Breast epithelium (tissue), 4 donors: ENCODE measurements at regions not wholly inside any gene's neighbourhood (a gene's known extent, or its start where the extent isn't known, plus 50 kb on each side); places are given as distances from the start of the nearest gene placed in this dataset.
A peak's percentile ranks its signal among the peaks of the same experiment; 100 is the strongest.

ENCODE experiments used
- DNase-seq, 2 donors: peaks; one replicate each; pipeline ENCODE4 v3.0.0-alpha.2; 2019; ENCODE audit warnings: low spot score in 2 of 2
- H3K27ac ChIP-seq, 2 donors: fragments of 200-600 bp; sonication (generic) in 1 of 2; one replicate each; pipeline ENCODE4 v1.5.1; 2016 to 2019; ENCODE audit warnings: mild to moderate bottlenecking in 1 of 2
- H3K27me3 ChIP-seq, 2 donors: fragments of 200-600 bp; sonication (generic) in 1 of 2; one replicate each; pipeline versions ENCODE4 v1.5.1 to v1.6.0; 2017 to 2019; ENCODE audit warnings: control low read depth in 1 of 2, mild to moderate bottlenecking in 1 of 2
- H3K36me3 ChIP-seq: fragments of 200-600 bp; one replicate; pipeline ENCODE4 v1.5.1; 2019
- H3K4me1 ChIP-seq, 2 donors: fragments of 200-600 bp; sonication (generic); one replicate each; pipeline ENCODE4 v1.5.1; 2016 to 2019; ENCODE audit warnings: control low read depth in 1 of 2
- H3K4me3 ChIP-seq, 3 donors: fragments of 200-600 bp; sonication (generic); 1 replicate in 2 of 3; 2 replicates in 1 of 3; pipeline ENCODE4 v1.5.1; 2016 to 2019; ENCODE audit warnings: mild to moderate bottlenecking in 3 of 3, moderate library complexity in 2 of 3
- H3K9me3 ChIP-seq, 2 donors: fragments of 200-600 bp; sonication (generic) in 1 of 2; one replicate each; pipeline ENCODE4 v1.5.1; 2016 to 2019; ENCODE audit warnings: control low read depth in 1 of 2
- CTCF ChIP-seq, 3 donors: fragments of 450-650 bp; IDR thresholded peaks; one replicate each; pipeline ENCODE4 v1.5.1; 2016 to 2017; ENCODE audit warnings: antibody characterized with exemption in 3 of 3, mild to moderate bottlenecking in 3 of 3, moderate library complexity in 3 of 3
- POLR2A ChIP-seq: fragments of 450-650 bp; IDR thresholded peaks from one replicate; pipeline ENCODE4 v1.6.1; 2016; ENCODE audit warnings: antibody characterized with exemption, mild to moderate bottlenecking, moderate library complexity
- POLR2AphosphoS5 ChIP-seq, 3 donors: sonication (generic); formaldehyde crosslinking; IDR thresholded peaks; one replicate each; pipeline ENCODE4 v1.6.1; 2017; ENCODE audit warnings: antibody characterized with exemption in 3 of 3
- intact Hi-C: fragments of 100-400 bp; cut with DNase I; formaldehyde crosslinking; loops from one replicate; pipeline ENCODE4 v1.15.1; 2023; ENCODE audit warnings: low total_unique reads

- no peak for TF ChIP-seq POLR2AphosphoS5 (IDR thresholded peaks at IDR 0.05)
- TF ChIP-seq CTCF (IDR thresholded peaks at IDR 0.05), result no peak
- TF ChIP-seq POLR2A, result no peak
- Histone ChIP-seq H3K27ac (no peak overlapping the region), H3K4me3 (no peak overlapping the region), H3K36me3 (no peaks in the 10 kb centered on the region), H3K27me3 (no peaks in the 10 kb centered on the region), H3K4me1 (no peaks in the 10 kb centered on the region), H3K9me3 (no peaks in the 10 kb centered on the region)
- intact Hi-C loops, result no loop called here
- DNase-seq, result no peak
Measured at GRCh38 chr1:244316986-244317655, 134.6 kb downstream of the ADSS2 start.

- H3K4me3 ChIP-seq, result no peak overlapping the region
- no peaks in the 10 kb centered on the region for H3K27me3 ChIP-seq
- no peaks in the 10 kb centered on the region for H3K36me3 ChIP-seq
- no peaks in the 10 kb centered on the region for H3K9me3 ChIP-seq
- intact Hi-C loops, result no loop called here
- peaks cover 0 to 4% of the 10 kb centered on the region in 2 donors for H3K4me1 ChIP-seq
- H3K27ac ChIP-seq, result no peak overlapping the region
- TF ChIP-seq POLR2AphosphoS5 (IDR thresholded peaks at IDR 0.05) (no peak), CTCF (IDR thresholded peaks at IDR 0.05) (no peak), POLR2A (no peak)
- DNase-seq, result no peak
Measured at GRCh38 chr1:244318078-244318477, 133.6 kb downstream of the ADSS2 start.

DNA sequence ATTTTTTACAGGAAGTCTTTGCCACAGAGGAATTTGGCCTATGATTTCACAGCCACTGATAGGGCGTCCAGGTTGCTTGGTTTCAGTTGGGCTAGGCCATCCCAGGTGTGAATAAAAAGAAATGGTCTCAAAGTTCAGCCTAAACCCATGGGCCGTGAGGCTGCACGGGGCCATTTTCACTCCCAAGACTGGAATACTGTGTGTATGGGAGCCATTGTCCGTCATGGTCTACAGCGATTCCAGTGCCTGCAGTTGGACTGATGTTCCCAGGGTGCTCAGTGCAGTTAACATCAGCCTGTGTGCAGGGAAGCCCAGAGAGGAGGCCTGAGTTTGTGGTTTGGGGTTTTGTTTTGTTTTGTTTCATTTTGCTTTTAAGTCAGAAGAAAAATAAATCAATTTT lies 133.2 kb downstream of the ADSS2 start:
- no peaks in the 10 kb centered on the region for H3K36me3 ChIP-seq
- H3K27me3 ChIP-seq, result no peaks in the 10 kb centered on the region
- H3K27ac ChIP-seq, result no peak overlapping the region
- intact Hi-C loops, result no loop called here
- DNase-seq, result no peak
- H3K9me3 ChIP-seq, result no peaks in the 10 kb centered on the region
- no peak overlapping the region for H3K4me3 ChIP-seq
- H3K4me1 ChIP-seq, result peaks cover 0 to 4% of the 10 kb centered on the region in 2 donors
- TF ChIP-seq POLR2A (no peak), POLR2AphosphoS5 (IDR thresholded peaks at IDR 0.05) (no peak), CTCF (IDR thresholded peaks at IDR 0.05) (no peak)

- no peak for DNase-seq
- H3K4me1 ChIP-seq, result peaks cover 0 to 10% of the 10 kb centered on the region in 2 donors
- intact Hi-C loops, result no loop called here
- peak in 1 of 3 donors; percentile 29 for TF ChIP-seq POLR2AphosphoS5 (IDR thresholded peaks at IDR 0.05)
- TF ChIP-seq POLR2A, result no peak
- no peak for TF ChIP-seq CTCF (IDR thresholded peaks at IDR 0.05)
- H3K4me3 ChIP-seq, result no peak overlapping the region
- H3K9me3 ChIP-seq, result no peaks in the 10 kb centered on the region
- no peak overlapping the region for H3K27ac ChIP-seq
- no peaks in the 10 kb centered on the region for H3K27me3 ChIP-seq
- no peaks in the 10 kb centered on the region for H3K36me3 ChIP-seq
Measured at GRCh38 chr1:244319283-244320132, 132.2 kb downstream of the ADSS2 start.

DNA sequence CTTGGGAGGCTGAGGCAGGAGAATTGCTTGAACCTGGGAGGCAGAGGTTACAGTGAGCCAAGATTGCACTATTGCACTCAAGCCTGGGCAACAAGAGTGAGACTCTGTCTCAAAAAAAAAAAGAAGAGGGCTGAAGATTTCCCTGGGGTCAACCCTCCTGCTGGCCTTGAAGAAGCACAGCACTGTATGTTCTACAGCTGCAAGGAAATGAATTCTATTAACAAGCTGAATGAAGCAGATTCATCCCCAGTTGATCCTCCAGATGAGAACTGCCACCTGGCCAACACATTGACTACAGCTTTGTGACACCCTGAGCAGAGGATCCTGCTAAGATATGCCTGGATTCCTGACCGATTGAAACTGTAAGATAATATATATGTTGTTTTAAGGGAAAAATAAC lies 129.5 kb downstream of the ADSS2 start:
- H3K4me3 ChIP-seq, result peak overlapping the region in 1 of 3 donors; percentile 41
- TF ChIP-seq CTCF (IDR thresholded peaks at IDR 0.05) (no peak), POLR2A (no peak), POLR2AphosphoS5 (IDR thresholded peaks at IDR 0.05) (no peak)
- H3K9me3 ChIP-seq, result no peaks in the 10 kb centered on the region
- peaks cover 0 to 10% of the 10 kb centered on the region in 2 donors for H3K4me1 ChIP-seq
- intact Hi-C loops, result no loop called here
- H3K36me3 ChIP-seq, result no peaks in the 10 kb centered on the region
- H3K27me3 ChIP-seq, result no peaks in the 10 kb centered on the region
- no peak for DNase-seq
- H3K27ac ChIP-seq, result peak overlapping the region; percentile 88 to 94
